ENCODE measurements at regions not wholly inside any gene's neighbourhood (a gene's known extent, or its start where the extent isn't known, plus 50 kb on each side); places are given as distances from the start of the nearest gene placed in this dataset.
"Not testable (repeated sequence)": the region's sequence is repeated elsewhere in the genome, so short reads cannot be mapped to it uniquely, and the experiment has no call there.

- no peak for DNase-seq (ENCODE audit: insufficient read length, low spot score)
- no peak for FAIRE-seq
- no peak for TF ChIP-seq POLR2A (IDR thresholded peaks at IDR 0.05; ENCODE audit: low read depth, low read length)
Observed at GRCh38 chr5:86427158-86427557, 190.6 kb upstream of the COX7C start.

- no peak for DNase-seq (ENCODE audit: insufficient read length, low spot score)
- no peak for TF ChIP-seq POLR2A (IDR thresholded peaks at IDR 0.05; ENCODE audit: low read depth, low read length)
- FAIRE-seq = no peak
Observed at GRCh38 chr5:86439593-86440110, 178.1 kb upstream of the COX7C start.

- DNase-seq (ENCODE audit: insufficient read length, low spot score) = no peak
- FAIRE-seq = no peak
- TF ChIP-seq POLR2A (IDR thresholded peaks at IDR 0.05; ENCODE audit: low read depth, low read length) = no peak
Observed at GRCh38 chr5:86442036-86442745, 175.6 kb upstream of the COX7C start.

GRCh38 chr5:86447362-86447761 lies 170.4 kb upstream of the COX7C start:
- FAIRE-seq (no peak), DNase-seq (ENCODE audit: insufficient read length, low spot score) (no peak)
- TF ChIP-seq POLR2A (IDR thresholded peaks at IDR 0.05; ENCODE audit: low read depth, low read length) = no peak

GRCh38 chr5:86452251-86452650 lies 165.5 kb upstream of the COX7C start:
- DNase-seq (ENCODE audit: insufficient read length, low spot score) = no peak
- TF ChIP-seq POLR2A (IDR thresholded peaks at IDR 0.05; ENCODE audit: low read depth, low read length) = no peak
- no peak for FAIRE-seq

- DNase-seq (ENCODE audit: insufficient read length, low spot score) (no peak), FAIRE-seq (no peak)
- TF ChIP-seq POLR2A (IDR thresholded peaks at IDR 0.05; ENCODE audit: low read depth, low read length) = no peak
Observed at GRCh38 chr5:86460519-86460918, 157.2 kb upstream of the COX7C start.

GRCh38 chr5:86461169-86461956 lies 156.4 kb upstream of the COX7C start:
- DNase-seq (ENCODE audit: insufficient read length, low spot score) = no peak
- no peak for FAIRE-seq

GRCh38 chr5:86463339-86463738 lies 154.4 kb upstream of the COX7C start:
- FAIRE-seq = no peak
- no peak for TF ChIP-seq POLR2A (IDR thresholded peaks at IDR 0.05; ENCODE audit: low read depth, low read length)
- DNase-seq (ENCODE audit: insufficient read length, low spot score) = no peak

More at GRCh38 chr5:86461169-86461956, 156.4 kb upstream of the COX7C start:
- TF ChIP-seq POLR2A (IDR thresholded peaks at IDR 0.05; ENCODE audit: low read depth, low read length) = no peak

- DNase-seq (ENCODE audit: insufficient read length, low spot score) (no peak), FAIRE-seq (no peak)
- no peak for TF ChIP-seq POLR2A (IDR thresholded peaks at IDR 0.05; ENCODE audit: low read depth, low read length)
Observed at GRCh38 chr5:86465052-86465838, 152.5 kb upstream of the COX7C start.

- not testable (repeated sequence) for FAIRE-seq; DNase-seq (ENCODE audit: insufficient read length, low spot score)
Observed at GRCh38 chr5:86466721-86467120, 151.0 kb upstream of the COX7C start.

- FAIRE-seq = no peak
- no peak for TF ChIP-seq POLR2A (IDR thresholded peaks at IDR 0.05; ENCODE audit: low read depth, low read length)
Observed at GRCh38 chr5:86482008-86482407, 135.7 kb upstream of the COX7C start.

GRCh38 chr5:86493777-86494176 lies 124.0 kb upstream of the COX7C start:
- DNase-seq (ENCODE audit: insufficient read length, low spot score) (no peak), FAIRE-seq (no peak)
- TF ChIP-seq POLR2A (IDR thresholded peaks at IDR 0.05; ENCODE audit: low read depth, low read length) = no peak

More at GRCh38 chr5:86482008-86482407, 135.7 kb upstream of the COX7C start:
- DNase-seq (ENCODE audit: insufficient read length, low spot score) = no peak

GRCh38 chr5:86500947-86501346 lies 116.8 kb upstream of the COX7C start:
- FAIRE-seq (peak; percentile 36), DNase-seq (ENCODE audit: insufficient read length, low spot score) (no peak)
- TF ChIP-seq POLR2A (IDR thresholded peaks at IDR 0.05; ENCODE audit: low read depth, low read length) = no peak

- no peak for TF ChIP-seq POLR2A (IDR thresholded peaks at IDR 0.05; ENCODE audit: low read depth, low read length)
- FAIRE-seq (no peak), DNase-seq (ENCODE audit: insufficient read length, low spot score) (no peak)
Observed at GRCh38 chr5:86507574-86507973, 110.2 kb upstream of the COX7C start.

- FAIRE-seq; DNase-seq (ENCODE audit: insufficient read length, low spot score): not testable (repeated sequence)
Observed at GRCh38 chr5:86510330-86510915, 107.3 kb upstream of the COX7C start.

Data from H54 (cell line).